Ishikawa (cell line): ENCODE measurements at regions not wholly inside any gene's neighbourhood (a gene's known extent, or its start where the extent isn't known, plus 50 kb on each side); places are given as distances from the start of the nearest gene placed in this dataset.

ENCODE experiments used
- CEBPB ChIP-seq: IDR thresholded peaks from 2 replicates; pipeline ENCODE4 v1.6.1; 2012
- CREB1 ChIP-seq: IDR thresholded peaks from 2 replicates; pipeline ENCODE4 v1.6.1; 2012; ENCODE audit warnings: low read depth
- EP300 ChIP-seq: IDR thresholded peaks from 2 replicates; pipeline ENCODE4 v1.6.1; 2012; ENCODE audit warnings: borderline replicate concordance
- FOXM1 ChIP-seq: IDR thresholded peaks from 2 replicates; pipeline ENCODE4 v1.6.1; 2012; ENCODE audit warnings: low read depth, borderline replicate concordance
- MAX ChIP-seq: IDR thresholded peaks from 2 replicates; pipeline ENCODE4 v1.6.1; 2012
- NFIC ChIP-seq: IDR thresholded peaks from 2 replicates; pipeline ENCODE4 v1.6.1; 2012
- RAD21 ChIP-seq: IDR thresholded peaks from 2 replicates; pipeline ENCODE4 v1.6.1; 2012; ENCODE audit warnings: low read depth
- REST ChIP-seq: IDR thresholded peaks from 2 replicates; pipeline ENCODE4 v1.6.1; 2012; ENCODE audit warnings: low read depth, mild to moderate bottlenecking
- TAF1 ChIP-seq: IDR thresholded peaks from 2 replicates; pipeline ENCODE4 v1.6.1; 2012; ENCODE audit warnings: low read depth, mild to moderate bottlenecking
- TCF12 ChIP-seq: IDR thresholded peaks from 2 replicates; pipeline ENCODE4 v1.6.1; 2012; ENCODE audit warnings: low read depth
- TEAD4 ChIP-seq: IDR thresholded peaks from 2 replicates; pipeline ENCODE4 v1.6.1; 2012
- USF1 ChIP-seq: IDR thresholded peaks from 2 replicates; pipeline ENCODE4 v1.6.1; 2012
- YY1 ChIP-seq: IDR thresholded peaks from 2 replicates; pipeline ENCODE4 v1.6.1; 2012; ENCODE audit warnings: low read depth
- ZBTB7A ChIP-seq: IDR thresholded peaks from 2 replicates; pipeline ENCODE4 v1.6.1; 2012; ENCODE audit warnings: low read depth

GRCh38 chr1:221477252-221477651 is 264.6 kb downstream of the DUSP10 start:
- no peak for TF ChIP-seq TAF1
- TF ChIP-seq CREB1: no peak
- TF ChIP-seq USF1: no peak
- TF ChIP-seq REST: no peak
- no peak for TF ChIP-seq MAX
- no peak for TF ChIP-seq TCF12

- TF ChIP-seq NFIC (no peak), RAD21 (peak; percentile 35; the same call in 1 of the 2 replicates)
Observed at GRCh38 chr1:221478050-221478949, 263.6 kb downstream of the DUSP10 start.

- no peak for TF ChIP-seq CREB1
- no peak for TF ChIP-seq YY1
- no peak for TF ChIP-seq REST
Observed at GRCh38 chr1:221487781-221488524, 253.9 kb downstream of the DUSP10 start.

GRCh38 chr1:221488550-221488949 is 253.3 kb downstream of the DUSP10 start:
- TF ChIP-seq CEBPB (no peak), ZBTB7A (no peak), TCF12 (no peak), USF1 (no peak), NFIC (no peak), MAX (no peak), FOXM1 (no peak), YY1 (no peak), RAD21 (no peak)

GRCh38 chr1:221494670-221495069 is 247.2 kb downstream of the DUSP10 start:
- no peak for TF ChIP-seq TCF12
- TF ChIP-seq REST: no peak
- TF ChIP-seq TEAD4: no peak
- no peak for TF ChIP-seq CEBPB
- no peak for TF ChIP-seq EP300
- no peak for TF ChIP-seq CREB1
- no peak for TF ChIP-seq NFIC
- TF ChIP-seq ZBTB7A: no peak
- TF ChIP-seq MAX: no peak
- TF ChIP-seq RAD21: no peak
- no peak for TF ChIP-seq USF1
- no peak for TF ChIP-seq TAF1
- no peak for TF ChIP-seq FOXM1
- no peak for TF ChIP-seq YY1
